Mucosa of gallbladder (tissue), 1 donor: ENCODE measurements at regions not wholly inside any gene's neighbourhood (a gene's known extent, or its start where the extent isn't known, plus 50 kb on each side); places are given as distances from the start of the nearest gene placed in this dataset.

Experiments used
- DNase-seq: peaks from one replicate; pipeline ENCODE4 v3.0.0-alpha.2; 2020; ENCODE audit warnings: low spot score
- donor health status: DM: no; HTN: no; CAD: no.

GRCh38 chr6:166106076-166106686, 61.5 kb downstream of the TBXT start:
- DNase-seq, result peak; percentile 80

DNA sequence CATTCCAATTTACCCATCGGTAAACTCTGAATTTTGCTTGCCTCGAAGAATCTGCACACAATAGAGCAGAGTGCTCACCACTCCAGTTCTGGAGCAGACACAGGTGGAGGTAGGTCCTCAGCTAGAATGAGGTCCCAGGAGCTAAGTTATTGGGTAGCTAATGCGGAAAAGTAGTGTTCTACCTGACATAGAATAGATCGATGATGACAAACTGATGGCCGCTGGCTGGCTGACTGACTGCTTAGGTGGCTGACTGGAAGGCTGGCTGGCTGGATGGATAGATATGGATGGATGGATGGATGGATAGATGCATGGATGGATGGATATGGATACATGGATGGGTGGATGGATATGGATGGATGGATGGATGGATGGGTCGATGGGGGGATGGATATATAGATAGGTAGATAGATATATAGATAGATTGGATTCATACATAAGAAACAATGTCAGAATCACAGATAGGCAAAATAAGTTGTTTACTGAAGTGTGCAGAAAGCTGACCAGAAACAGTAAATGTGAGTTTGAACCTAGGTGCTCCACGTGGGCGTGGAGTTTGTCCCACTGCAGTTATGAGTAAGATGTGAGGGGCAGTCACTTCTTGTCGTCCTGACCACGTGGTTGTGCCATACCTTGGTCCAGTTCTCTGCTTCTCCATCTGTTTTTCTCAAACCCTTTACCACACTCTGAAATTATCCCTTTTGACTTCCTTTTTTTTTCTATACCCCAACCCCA, 62.1 kb downstream of the TBXT start:
- no peak for DNase-seq

- no peak for DNase-seq
Measured at GRCh38 chr6:166104872-166105271, 62.8 kb downstream of the TBXT start.

DNA sequence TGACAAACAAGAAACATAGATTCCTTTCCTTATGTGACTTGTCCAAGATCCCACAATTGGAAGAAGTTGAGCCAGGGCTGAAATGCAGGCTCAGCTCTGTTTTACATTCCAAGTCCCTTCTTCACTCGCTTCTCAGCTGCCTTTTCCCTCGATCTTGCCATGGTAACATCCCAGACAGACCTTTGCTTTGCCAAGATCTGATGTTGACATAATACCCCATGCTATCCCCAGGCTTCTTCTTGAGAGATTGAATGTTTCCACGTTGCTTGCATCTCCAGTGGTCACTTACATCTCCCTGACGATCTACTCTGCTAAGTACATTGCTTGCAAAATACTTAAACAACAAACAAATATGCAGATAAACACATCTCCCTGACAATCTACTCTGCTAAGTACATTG, 63.5 kb downstream of the TBXT start:
- no peak for DNase-seq

DNA sequence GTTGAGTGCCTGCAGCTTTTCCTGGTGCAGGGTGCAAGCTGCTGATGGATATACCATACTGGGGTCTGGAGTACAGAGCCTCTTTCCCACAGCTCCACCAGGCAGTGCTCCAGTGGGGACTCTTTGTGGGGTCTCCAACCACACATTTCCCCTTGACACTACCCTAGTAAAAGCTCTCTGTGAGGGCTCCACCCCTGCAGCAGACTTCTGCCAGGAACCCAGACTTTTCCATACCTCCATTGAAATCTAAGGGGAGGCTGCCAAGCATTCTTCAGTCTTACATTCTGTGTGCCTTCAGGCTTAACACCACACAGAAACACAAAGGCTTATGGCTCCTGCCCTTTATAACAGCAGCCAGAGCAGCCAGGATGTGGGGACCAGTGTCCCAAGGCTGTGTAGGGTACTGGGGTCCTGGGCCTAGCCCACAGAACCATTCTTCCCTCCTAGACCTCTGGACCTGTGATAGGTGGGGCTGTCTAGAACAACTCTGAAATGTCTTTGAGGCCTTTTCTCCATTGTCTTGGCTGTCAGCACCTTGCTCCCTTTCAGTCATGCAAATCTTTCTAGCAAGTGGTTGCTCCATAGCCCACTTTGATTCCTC, 65.7 kb downstream of the TBXT start:
- DNase-seq, result no peak

GRCh38 chr6:166097914-166098522, 69.6 kb downstream of the TBXT start:
- peak; percentile 78 for DNase-seq

DNA sequence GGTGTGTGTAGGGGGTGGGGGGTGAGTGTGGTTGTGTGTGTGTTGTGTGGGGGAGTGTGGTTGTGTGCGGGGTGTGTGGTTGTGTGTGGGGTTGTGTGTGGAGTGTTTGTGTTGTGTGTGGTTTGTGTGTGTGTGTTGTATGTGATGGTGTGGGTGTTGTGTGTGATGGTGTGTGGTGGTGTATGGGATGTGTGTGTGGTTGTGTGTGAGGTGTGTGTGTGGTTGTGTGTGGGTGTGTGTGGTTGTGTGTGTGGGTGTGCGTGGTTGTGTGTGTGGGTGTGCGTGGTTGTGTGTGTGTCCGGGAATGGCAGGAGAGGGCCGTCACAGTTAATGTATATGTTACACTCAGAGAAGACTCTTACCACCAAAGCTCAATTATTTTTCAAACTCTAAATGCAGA, 79.8 kb downstream of the TBXT start:
- no peak for DNase-seq

DNA sequence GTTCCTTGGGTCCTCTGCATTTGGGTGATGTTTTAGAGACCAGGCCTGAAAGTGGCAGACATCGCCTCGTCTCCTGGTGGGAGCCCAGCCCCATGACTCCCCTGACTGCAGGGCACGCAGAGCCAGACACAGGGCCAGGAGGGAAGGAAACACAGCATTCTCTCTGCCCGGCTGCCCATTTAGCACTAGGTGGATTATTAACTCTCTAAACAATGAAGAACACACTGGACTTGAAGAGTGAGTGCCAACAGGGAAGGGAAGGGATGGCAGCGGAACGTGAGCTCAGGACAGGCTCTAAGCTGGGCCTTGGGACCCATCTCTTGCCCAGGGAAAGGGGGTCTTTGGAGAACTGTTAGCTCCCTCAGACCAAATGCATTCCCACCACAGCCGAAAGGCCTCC, 80.4 kb downstream of the TBXT start:
- peak; percentile 38 for DNase-seq

DNA sequence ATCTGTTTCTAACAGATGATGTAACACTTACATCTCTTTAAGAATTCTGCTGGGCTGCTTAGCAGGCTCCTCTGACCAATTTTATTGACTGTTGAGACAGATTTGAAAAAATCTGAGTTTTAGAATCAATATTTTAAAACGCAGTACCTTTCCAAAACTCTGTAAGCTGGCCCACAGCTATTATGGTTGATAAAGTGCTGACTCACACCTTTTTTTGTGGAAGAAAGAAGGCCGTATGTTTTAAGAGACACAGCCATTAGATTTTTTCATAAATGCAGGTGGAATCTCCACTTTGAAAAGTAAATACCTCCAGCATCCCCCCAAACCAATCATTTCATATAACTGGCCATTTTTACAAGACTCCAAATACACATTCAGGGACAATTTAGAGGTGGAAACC, 82.2 kb downstream of the TBXT start:
- no peak for DNase-seq

DNA sequence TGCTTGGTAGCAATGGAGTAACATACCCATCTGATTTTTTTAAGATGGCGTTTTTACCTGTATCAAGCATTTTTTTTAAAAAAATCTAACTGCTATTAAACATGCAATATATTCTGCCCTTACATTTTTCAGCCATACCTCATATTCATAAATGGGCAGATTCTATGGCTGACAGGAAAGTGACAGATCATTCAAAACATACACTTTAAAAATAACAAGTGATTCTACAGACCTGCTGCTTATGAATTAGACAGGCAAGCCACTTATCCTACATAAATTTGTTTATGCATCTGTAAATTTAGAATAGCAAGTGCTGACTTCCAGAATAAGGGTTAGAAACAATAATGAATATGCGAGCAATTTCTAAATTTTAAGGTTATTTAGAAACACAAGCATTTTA, 82.7 kb downstream of the TBXT start:
- no peak for DNase-seq

DNA sequence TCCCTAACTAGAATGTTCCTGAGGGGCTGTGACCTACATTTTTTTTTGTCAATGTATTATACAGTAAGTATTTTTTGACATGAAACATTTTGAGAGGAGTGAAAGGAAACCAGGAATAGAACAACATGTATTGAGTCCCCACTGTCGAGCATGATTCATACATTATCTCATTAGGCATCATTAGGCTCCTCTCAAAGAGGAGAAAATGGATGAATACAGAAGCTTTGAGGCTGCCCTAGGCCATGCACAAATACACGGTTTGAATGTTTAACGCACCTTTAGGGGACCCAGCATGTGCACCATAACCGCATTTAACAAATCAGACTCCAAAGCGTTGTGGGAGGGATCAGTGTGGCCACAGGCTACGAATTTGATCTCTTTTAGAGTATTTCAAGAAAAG, 87.8 kb downstream of the TBXT start:
- DNase-seq, result no peak

DNA sequence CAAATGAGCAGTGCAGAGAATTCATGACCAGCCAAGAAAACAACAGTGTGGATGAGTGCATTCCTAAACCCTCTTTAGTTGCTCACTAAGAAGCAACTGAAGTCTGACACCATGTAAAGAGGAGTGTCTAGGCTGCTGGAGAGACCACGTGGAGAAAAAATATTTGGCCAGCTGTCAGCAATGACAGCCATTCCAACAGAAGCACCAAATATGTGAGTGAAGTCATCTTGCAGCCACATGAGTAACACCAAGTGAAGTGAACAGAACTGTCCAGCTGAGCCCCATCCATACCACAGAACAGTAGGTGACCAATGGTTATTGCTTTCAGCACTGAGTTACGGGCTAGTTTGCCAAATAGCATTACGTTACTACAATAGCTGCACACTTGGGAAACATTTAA, 89.4 kb downstream of the TBXT start:
- DNase-seq, result no peak

DNA sequence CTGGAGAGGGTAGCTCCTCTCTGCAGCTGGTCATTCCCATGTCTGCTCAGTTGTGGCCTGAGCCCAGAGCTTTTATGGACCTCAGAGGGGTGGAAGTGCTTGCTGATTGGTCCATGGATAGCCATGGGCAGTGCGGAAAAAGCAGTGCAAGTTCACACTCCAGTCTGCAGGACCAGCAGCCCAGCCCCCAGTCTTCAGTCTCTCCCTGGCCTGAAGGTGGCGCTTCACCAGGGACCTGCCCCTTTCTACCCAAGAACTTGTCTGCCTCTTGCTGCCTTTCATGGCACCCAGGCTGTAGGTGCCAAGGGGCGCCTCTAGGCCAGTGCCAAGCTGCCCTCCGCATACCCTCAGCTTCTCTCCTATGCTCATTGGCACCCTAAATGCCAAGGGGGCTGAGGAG, 91.0 kb downstream of the TBXT start:
- DNase-seq, result no peak

GRCh38 chr6:166075925-166076324, 91.7 kb downstream of the TBXT start:
- DNase-seq, result no peak

GRCh38 chr6:166075186-166075585, 92.5 kb downstream of the TBXT start:
- no peak for DNase-seq

DNA sequence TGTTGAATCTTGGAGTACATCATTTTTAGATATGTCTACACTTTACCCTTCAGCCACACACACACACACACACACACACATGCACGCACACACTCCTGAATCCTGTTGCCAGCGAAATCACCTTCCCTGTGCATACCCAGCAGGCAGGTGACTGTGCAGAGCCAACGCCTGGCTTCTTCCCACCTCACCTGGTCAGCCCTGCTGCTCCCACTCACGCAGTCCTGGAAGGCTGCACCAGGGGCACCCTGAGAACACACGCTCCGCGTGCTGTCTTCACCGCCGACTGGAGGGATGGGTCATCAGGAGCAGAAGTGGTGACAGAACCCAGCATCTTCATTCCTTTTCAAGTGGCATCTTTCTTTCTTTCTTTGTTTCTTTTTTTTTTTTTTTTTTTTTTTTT, 94.6 kb downstream of the TBXT start:
- no peak for DNase-seq

GRCh38 chr6:166068768-166069167, 98.9 kb downstream of the TBXT start:
- DNase-seq, result no peak

DNA sequence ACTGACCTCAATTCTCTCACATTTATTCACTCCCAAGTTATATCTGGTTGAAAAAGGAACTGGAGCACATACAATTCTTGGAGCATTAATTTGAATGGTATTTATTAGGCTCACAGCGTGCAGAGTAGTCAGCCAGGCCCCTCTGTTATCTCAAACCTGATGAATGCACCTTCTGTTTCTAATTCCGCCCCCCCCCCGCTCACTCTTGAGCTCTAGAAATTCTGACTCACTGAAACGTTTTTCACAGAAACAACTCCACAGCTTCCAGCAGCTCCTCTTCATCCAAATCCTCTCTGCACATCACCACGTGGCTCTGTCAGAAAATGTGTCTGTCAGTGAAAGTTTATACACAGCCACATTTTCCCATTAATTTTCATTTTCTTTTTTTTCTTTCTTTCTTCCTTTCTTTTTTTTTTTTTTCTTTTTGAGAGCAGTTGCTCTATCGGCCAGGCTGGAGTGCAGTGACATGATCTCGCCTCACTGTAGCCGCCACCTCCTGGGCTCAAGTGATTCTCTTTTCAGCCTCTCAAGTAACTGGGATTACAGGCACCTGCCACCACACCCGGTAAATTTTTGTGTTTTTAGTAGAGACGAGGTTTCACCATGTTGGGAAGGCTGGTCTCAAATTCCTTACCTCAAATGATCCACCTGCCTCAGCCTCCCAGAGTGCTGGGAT, 109.4 kb downstream of the TBXT start:
- DNase-seq, result peak; percentile 28

- no peak for DNase-seq
Measured at GRCh38 chr6:166057431-166057830, 110.2 kb downstream of the TBXT start.

- peak; percentile 67 for DNase-seq
Measured at GRCh38 chr6:166056637-166057036, 111.0 kb downstream of the TBXT start.

DNA sequence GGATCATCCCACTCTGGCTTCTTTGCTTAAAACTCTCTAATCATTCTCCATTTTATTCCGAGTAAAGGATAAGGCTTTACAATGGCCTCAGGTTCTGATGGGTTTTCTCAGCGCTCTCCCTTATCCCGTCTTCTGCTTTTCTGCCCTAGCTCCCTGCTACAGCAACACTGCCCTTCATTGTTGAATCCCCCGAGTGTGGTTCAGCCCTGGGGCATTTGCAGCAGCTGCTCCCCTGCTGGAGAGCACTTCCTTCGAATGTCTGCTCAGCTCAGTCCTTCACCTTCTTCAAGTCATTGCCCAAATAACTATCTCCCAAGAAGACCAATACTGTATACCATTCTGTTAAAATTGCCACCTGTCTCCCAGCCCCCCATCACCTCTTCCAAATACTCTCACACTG, 111.8 kb downstream of the TBXT start:
- DNase-seq, result no peak

GRCh38 chr6:166052837-166053236, 114.8 kb downstream of the TBXT start:
- no peak for DNase-seq
